Spleen (tissue), 7 donors: ENCODE measurements at regions not wholly inside any gene's neighbourhood (a gene's known extent, or its start where the extent isn't known, plus 50 kb on each side); places are given as distances from the start of the nearest gene placed in this dataset.

Source experiments
- POLR2A ChIP-seq, 3 donors: fragments of 450-650 bp; IDR thresholded peaks; one replicate each; pipeline ENCODE4 v1.5.1; 2017; ENCODE audit warnings: antibody characterized with exemption in 3 of 3, mild to moderate bottlenecking in 1 of 3
- POLR2AphosphoS5 ChIP-seq, 3 donors: sonication (generic); formaldehyde crosslinking; IDR thresholded peaks; one replicate each; pipeline ENCODE4 v1.5.1; 2017; ENCODE audit warnings: antibody characterized with exemption in 3 of 3
- TF ChIP-seq, protein P1 (sequence below), 11 experiments: fragments of 200-600 bp in 7 of 11; fragments of 450-650 bp in 4 of 11; sonication (generic) in 4 of 11; IDR thresholded peaks in 8 of 11; conservative IDR thresholded peaks in 3 of 11; 1 replicate in 7 of 11; 2 replicates in 4 of 11; pipeline versions ENCODE4 v1.4.0 to v1.8.0; 2016 to 2021; ENCODE audit warnings: antibody characterized with exemption in 11 of 11, inconsistent platforms in 4 of 11, mild to moderate bottlenecking in 1 of 11
- donor health status: DM: no; HTN: no; CAD: no; lungs with moderate emphysema.
- donor health status: DM: no; HTN: no; CAD: no.
- donor health status: DM: no; HTN: no; CAD: no.

GRCh38 chr4:52317981-52318380 lies 266.9 kb downstream of the SPATA18 start:
- TF ChIP-seq, protein P1, sequence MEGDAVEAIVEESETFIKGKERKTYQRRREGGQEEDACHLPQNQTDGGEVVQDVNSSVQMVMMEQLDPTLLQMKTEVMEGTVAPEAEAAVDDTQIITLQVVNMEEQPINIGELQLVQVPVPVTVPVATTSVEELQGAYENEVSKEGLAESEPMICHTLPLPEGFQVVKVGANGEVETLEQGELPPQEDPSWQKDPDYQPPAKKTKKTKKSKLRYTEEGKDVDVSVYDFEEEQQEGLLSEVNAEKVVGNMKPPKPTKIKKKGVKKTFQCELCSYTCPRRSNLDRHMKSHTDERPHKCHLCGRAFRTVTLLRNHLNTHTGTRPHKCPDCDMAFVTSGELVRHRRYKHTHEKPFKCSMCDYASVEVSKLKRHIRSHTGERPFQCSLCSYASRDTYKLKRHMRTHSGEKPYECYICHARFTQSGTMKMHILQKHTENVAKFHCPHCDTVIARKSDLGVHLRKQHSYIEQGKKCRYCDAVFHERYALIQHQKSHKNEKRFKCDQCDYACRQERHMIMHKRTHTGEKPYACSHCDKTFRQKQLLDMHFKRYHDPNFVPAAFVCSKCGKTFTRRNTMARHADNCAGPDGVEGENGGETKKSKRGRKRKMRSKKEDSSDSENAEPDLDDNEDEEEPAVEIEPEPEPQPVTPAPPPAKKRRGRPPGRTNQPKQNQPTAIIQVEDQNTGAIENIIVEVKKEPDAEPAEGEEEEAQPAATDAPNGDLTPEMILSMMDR (IDR thresholded peaks at IDR 0.05 in 8 of 11, conservative IDR thresholded peaks at IDR 0.05 in 3 of 11), result no peak
- no peak for TF ChIP-seq POLR2AphosphoS5 (IDR thresholded peaks at IDR 0.05)
- TF ChIP-seq POLR2A (IDR thresholded peaks at IDR 0.05), result no peak
